Stomach (tissue), 8 donors: ENCODE measurements at regions not wholly inside any gene's neighbourhood (a gene's known extent, or its start where the extent isn't known, plus 50 kb on each side); places are given as distances from the start of the nearest gene placed in this dataset.

Experiments used
- DNase-seq, 2 donors: peaks; one replicate each; pipeline versions ENCODE4 v3.0.0 to v3.0.0-alpha.2; 2013 to 2019
- H3K27ac ChIP-seq, 5 donors: fragments of 200-600 bp in 4 of 5; sonication (generic) in 4 of 5; one replicate each; pipeline ENCODE4 v1.5.1; 2013 to 2019; ENCODE audit warnings: mild to moderate bottlenecking in 1 of 5, moderate library complexity in 1 of 5
- H3K27me3 ChIP-seq, 3 donors: fragments of 200-600 bp; sonication (generic); one replicate each; pipeline ENCODE4 v1.5.1; 2017 to 2019; ENCODE audit warnings: mixed run types in 1 of 3
- H3K36me3 ChIP-seq, 4 donors: fragments of 200-600 bp; sonication (generic); 1 replicate in 3 of 4; 2 replicates in 1 of 4; pipeline ENCODE4 v1.5.1; 2016 to 2019
- H3K4me1 ChIP-seq, 4 donors: fragments of 200-600 bp; sonication (generic); one replicate each; pipeline ENCODE4 v1.5.1; 2016 to 2019
- H3K4me3 ChIP-seq, 4 donors: fragments of 200-600 bp; sonication (generic) in 3 of 4; one replicate each; pipeline ENCODE4 v1.5.1; 2016 to 2019; ENCODE audit warnings: mild to moderate bottlenecking in 1 of 4
- H3K9me3 ChIP-seq, 4 donors: fragments of 200-600 bp; sonication (generic); one replicate each; pipeline ENCODE4 v1.5.1; 2016 to 2019
- EP300 ChIP-seq: sonication (generic); formaldehyde crosslinking; IDR thresholded peaks from one replicate; pipeline ENCODE4 v1.6.1; 2017; ENCODE audit warnings: antibody characterized with exemption
- POLR2A ChIP-seq, 4 donors: fragments of 450-650 bp; IDR thresholded peaks; one replicate each; pipeline ENCODE4 v1.6.1; 2016; ENCODE audit warnings: antibody characterized with exemption in 4 of 4, control low read depth in 2 of 4, mild to moderate bottlenecking in 1 of 4, moderate library complexity in 1 of 4
- POLR2AphosphoS5 ChIP-seq, 3 donors: sonication (generic); formaldehyde crosslinking; IDR thresholded peaks; one replicate each; pipeline ENCODE4 v1.6.1; 2016; ENCODE audit warnings: antibody characterized with exemption in 3 of 3
- WGBS, 5 donors: extraction: QIAGEN DNeasy Blood & Tissue Kit in 3 of 5; methylation state at CpG; one replicate each; pipeline versions ENCODE4 v1.1.5 to v1.1.7; 2013 to 2018; 5-methylcytosine and 5-hydroxymethylcytosine counted together
- intact Hi-C: fragments of 100-400 bp; cut with DNase I; formaldehyde crosslinking; loops from one replicate; pipeline ENCODE4 v1.15.1; 2023; ENCODE audit warnings: low total_unique reads
- TF ChIP-seq, protein P1 (sequence below), 7 experiments: fragments of 450-650 bp in 4 of 7; fragments of 200-600 bp in 3 of 7; sonication (generic) in 3 of 7; IDR thresholded peaks; one replicate each; pipeline ENCODE4 v1.5.1; 2016 to 2019; ENCODE audit warnings: antibody characterized with exemption in 7 of 7, control low read depth in 2 of 7, mild to moderate bottlenecking in 1 of 7
- donor health status: healthy with polysubstance abuse.
- donor health status: Bipolar disorder and iron deficiency.
- donor health status: healthy.

DNA sequence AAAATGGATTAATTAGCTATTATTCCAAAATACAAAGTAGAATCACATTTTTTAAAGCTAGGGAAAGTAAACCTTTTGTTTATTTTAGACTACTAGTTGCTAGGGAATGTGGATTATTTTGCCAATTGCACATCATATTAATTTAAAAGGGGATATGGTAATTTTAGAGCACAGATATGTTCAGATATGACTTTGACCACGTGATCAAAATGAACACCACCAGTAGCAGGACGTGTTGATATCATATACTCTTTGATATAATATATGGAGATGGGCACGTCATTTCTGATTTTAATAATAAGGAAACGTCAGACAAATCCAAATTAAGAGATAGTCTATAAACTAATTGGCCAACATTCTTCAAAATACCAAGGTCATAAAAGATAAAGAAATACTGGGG is 1188.3 kb upstream of the CNTN5 start:
- no peak for DNase-seq
- Histone ChIP-seq H3K27me3 (no peaks in the 10 kb centered on the region), H3K9me3 (peaks cover 0 to 8% (median 4%) of the 10 kb centered on the region in 4 donors), H3K4me1 (no peaks in the 10 kb centered on the region), H3K27ac (no peak overlapping the region), H3K36me3 (no peaks in the 10 kb centered on the region), H3K4me3 (no peak overlapping the region)
- intact Hi-C loops, result no loop called here
- no peak for TF ChIP-seq POLR2AphosphoS5 (IDR thresholded peaks at IDR 0.05)
- no peak for TF ChIP-seq EP300
- no peak for TF ChIP-seq POLR2A (IDR thresholded peaks at IDR 0.05)
- TF ChIP-seq, protein P1, sequence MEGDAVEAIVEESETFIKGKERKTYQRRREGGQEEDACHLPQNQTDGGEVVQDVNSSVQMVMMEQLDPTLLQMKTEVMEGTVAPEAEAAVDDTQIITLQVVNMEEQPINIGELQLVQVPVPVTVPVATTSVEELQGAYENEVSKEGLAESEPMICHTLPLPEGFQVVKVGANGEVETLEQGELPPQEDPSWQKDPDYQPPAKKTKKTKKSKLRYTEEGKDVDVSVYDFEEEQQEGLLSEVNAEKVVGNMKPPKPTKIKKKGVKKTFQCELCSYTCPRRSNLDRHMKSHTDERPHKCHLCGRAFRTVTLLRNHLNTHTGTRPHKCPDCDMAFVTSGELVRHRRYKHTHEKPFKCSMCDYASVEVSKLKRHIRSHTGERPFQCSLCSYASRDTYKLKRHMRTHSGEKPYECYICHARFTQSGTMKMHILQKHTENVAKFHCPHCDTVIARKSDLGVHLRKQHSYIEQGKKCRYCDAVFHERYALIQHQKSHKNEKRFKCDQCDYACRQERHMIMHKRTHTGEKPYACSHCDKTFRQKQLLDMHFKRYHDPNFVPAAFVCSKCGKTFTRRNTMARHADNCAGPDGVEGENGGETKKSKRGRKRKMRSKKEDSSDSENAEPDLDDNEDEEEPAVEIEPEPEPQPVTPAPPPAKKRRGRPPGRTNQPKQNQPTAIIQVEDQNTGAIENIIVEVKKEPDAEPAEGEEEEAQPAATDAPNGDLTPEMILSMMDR (IDR thresholded peaks at IDR 0.05), result no peak
- WGBS, 5 donors, result 51 to 71% (median 68%) methylated on average over 4 of the region's 4 CpGs

GRCh38 chr11:97833412-97833811 is 1187.3 kb upstream of the CNTN5 start:
- TF ChIP-seq, protein P1 (IDR thresholded peaks at IDR 0.05), result no peak
- TF ChIP-seq POLR2A (IDR thresholded peaks at IDR 0.05) (no peak), EP300 (no peak), POLR2AphosphoS5 (IDR thresholded peaks at IDR 0.05) (no peak)
- H3K9me3 ChIP-seq, result peaks cover 0 to 10% (median 4%) of the 10 kb centered on the region in 4 donors
- no peak overlapping the region for H3K27ac ChIP-seq
- H3K4me3 ChIP-seq, result no peak overlapping the region
- DNase-seq, result no peak
- intact Hi-C loops, result no loop called here
- no peaks in the 10 kb centered on the region for H3K4me1 ChIP-seq
- H3K27me3 ChIP-seq, result no peaks in the 10 kb centered on the region
- H3K36me3 ChIP-seq, result no peaks in the 10 kb centered on the region
- 83 to 96% (median 84%) methylated on average over 2 of the region's 2 CpGs for WGBS, 5 donors

DNA sequence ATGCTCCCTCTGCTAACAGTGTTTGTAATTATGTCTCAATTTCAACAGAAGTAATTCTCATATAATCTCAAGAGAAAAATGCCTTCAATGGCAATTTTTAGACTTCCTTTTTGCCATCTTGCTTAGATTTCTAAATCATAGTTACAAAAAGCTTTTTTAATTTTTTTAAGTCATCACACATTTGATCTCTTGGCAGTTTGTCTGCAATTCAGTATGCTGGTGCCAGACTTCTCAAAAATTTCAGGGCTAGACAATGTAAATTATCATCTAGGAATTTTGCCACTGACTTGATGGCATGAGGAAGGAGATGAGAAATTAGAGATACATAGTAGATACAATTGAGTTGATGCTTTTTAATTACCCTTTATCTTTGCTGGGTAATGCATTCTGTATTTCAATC is 1176.7 kb upstream of the CNTN5 start:
- no peak overlapping the region for H3K4me3 ChIP-seq
- no peaks in the 10 kb centered on the region for H3K36me3 ChIP-seq
- peaks cover 0 to 13% (median 4%) of the 10 kb centered on the region in 4 donors for H3K9me3 ChIP-seq
- H3K4me1 ChIP-seq, result no peaks in the 10 kb centered on the region
- TF ChIP-seq POLR2AphosphoS5 (IDR thresholded peaks at IDR 0.05), result no peak
- no peaks in the 10 kb centered on the region for H3K27me3 ChIP-seq
- intact Hi-C loops, result no loop called here
- H3K27ac ChIP-seq, result no peak overlapping the region
- DNase-seq, result no peak

GRCh38 chr11:97847730-97848129 is 1173.0 kb upstream of the CNTN5 start:
- H3K4me3 ChIP-seq, result no peak overlapping the region
- TF ChIP-seq EP300, result no peak
- no peak for TF ChIP-seq POLR2A (IDR thresholded peaks at IDR 0.05)
- TF ChIP-seq POLR2AphosphoS5 (IDR thresholded peaks at IDR 0.05), result no peak
- TF ChIP-seq, protein P1 (IDR thresholded peaks at IDR 0.05), result no peak
- 77 to 93% (median 88%) methylated on average over 1 of the region's 1 CpG for WGBS, 5 donors
- H3K4me1 ChIP-seq, result no peaks in the 10 kb centered on the region
- H3K9me3 ChIP-seq, result no peaks in the 10 kb centered on the region
- no peak for DNase-seq
- no peak overlapping the region for H3K27ac ChIP-seq
- H3K36me3 ChIP-seq, result no peaks in the 10 kb centered on the region
- intact Hi-C loops, result no loop called here
- H3K27me3 ChIP-seq, result no peaks in the 10 kb centered on the region

DNA sequence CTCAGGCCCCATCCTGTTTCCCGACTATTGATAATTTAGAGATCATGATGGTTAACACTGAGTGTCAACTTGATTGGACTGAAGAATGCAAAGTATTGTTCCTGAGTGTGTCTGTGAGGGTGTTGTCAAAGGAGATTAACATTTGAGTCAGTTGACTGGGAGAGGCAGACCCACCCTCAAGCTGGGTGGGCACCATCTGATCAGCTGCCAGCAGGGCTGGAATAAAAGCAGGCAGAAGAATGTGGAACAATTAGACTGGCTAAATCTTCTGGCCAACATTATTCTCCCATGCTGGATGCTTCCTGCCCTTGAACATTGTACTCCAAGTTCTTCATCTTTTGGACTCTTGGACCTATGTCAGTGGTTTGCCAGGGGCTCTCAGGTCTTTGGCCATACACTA is 1170.0 kb upstream of the CNTN5 start:
- TF ChIP-seq POLR2AphosphoS5 (IDR thresholded peaks at IDR 0.05) (no peak), EP300 (no peak), POLR2A (IDR thresholded peaks at IDR 0.05) (no peak)
- TF ChIP-seq, protein P1 (IDR thresholded peaks at IDR 0.05), result no peak
- H3K4me3 ChIP-seq, result no peak overlapping the region
- 49 to 70% (median 67%) methylated on average over 1 of the region's 1 CpG for WGBS, 5 donors
- H3K4me1 ChIP-seq, result no peaks in the 10 kb centered on the region
- no peak overlapping the region for H3K27ac ChIP-seq
- H3K27me3 ChIP-seq, result no peaks in the 10 kb centered on the region
- intact Hi-C loops, result no loop called here
- H3K9me3 ChIP-seq, result no peaks in the 10 kb centered on the region
- H3K36me3 ChIP-seq, result no peaks in the 10 kb centered on the region
- DNase-seq, result no peak
